ENCODE measurements at regions not wholly inside any gene's neighbourhood (a gene's known extent, or its start where the extent isn't known, plus 50 kb on each side); places are given as distances from the start of the nearest gene placed in this dataset.

DNA sequence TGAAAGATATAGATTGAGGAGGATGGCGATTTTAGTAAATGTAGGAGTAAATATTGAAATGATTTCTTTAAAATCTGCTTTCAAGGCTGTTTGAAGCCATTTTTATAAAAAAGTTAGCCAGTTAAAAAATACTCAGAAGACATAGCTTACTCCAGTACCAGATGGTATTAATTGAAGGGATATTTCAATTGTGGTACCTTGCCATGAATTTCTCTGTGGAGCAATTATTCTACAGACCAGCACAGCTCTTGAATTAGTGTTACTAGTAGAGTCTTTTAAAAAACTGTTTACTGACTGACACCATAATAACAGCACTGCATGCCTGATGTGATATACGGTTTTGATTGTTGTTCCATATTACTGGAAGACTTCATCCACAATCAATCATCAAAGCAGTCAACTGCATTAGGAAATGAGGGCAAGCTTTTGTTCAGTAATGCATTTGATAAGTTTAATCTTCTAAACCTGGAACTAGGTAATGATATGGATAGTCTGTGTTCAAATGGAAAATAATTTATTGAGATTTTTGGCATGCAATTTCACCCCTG is 106.4 kb downstream of the MFSD1 start:
- TF ChIP-seq CTCF (IDR thresholded peaks at IDR 0.05) (no peak), POLR2A (IDR thresholded peaks at IDR 0.05) (no peak), EP300 (IDR thresholded peaks at IDR 0.05) (no peak)

All from gastroesophageal sphincter (tissue), 3 donors.